ENCODE measurements at regions not wholly inside any gene's neighbourhood (a gene's known extent, or its start where the extent isn't known, plus 50 kb on each side); places are given as distances from the start of the nearest gene placed in this dataset.

DNA sequence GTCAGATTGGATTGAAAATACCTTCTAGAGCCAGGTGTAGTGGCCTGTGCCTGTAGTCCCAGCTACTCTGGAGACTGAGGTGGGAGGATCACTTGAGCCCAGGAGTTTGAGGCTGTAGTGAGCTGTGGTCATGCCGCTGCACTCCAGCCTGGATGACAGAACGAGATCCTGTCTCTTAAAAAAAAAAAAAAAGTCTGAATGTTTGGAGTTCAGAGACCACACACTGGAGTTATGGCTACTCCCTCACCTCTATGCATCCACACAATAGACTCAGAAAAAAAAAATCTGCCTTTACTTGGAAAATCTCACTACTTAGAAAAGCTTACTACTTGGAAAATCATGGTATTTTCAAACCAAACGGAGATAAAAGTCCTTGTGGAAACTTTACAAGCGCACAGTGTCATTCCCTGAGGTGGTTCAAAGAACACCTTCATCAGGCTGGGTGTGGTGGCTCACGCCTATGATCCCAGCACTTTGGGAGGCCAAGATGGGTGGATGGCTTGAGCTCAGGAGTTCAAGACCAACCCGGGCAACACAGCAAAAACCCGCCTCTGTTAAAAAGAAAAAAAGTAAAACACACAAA is 63.9 kb upstream of the PICALM start:
- Histone ChIP-seq H3K4me3 (ENCODE audit: low read depth, low read length) (no peak overlapping the region), H3K9me3 (ENCODE audit: control insufficient read depth, insufficient read depth, low read length) (no peaks in the 10 kb centered on the region), H3K27ac (ENCODE audit: low read depth, low read length) (no peak overlapping the region), H3K27me3 (ENCODE audit: control insufficient read depth, insufficient read depth, low read length) (no peaks in the 10 kb centered on the region)
- no peak for DNase-seq (ENCODE audit: low read depth, low spot score)
- POLR2A ChIA-PET: no interaction called here
- TF ChIP-seq, protein P1, sequence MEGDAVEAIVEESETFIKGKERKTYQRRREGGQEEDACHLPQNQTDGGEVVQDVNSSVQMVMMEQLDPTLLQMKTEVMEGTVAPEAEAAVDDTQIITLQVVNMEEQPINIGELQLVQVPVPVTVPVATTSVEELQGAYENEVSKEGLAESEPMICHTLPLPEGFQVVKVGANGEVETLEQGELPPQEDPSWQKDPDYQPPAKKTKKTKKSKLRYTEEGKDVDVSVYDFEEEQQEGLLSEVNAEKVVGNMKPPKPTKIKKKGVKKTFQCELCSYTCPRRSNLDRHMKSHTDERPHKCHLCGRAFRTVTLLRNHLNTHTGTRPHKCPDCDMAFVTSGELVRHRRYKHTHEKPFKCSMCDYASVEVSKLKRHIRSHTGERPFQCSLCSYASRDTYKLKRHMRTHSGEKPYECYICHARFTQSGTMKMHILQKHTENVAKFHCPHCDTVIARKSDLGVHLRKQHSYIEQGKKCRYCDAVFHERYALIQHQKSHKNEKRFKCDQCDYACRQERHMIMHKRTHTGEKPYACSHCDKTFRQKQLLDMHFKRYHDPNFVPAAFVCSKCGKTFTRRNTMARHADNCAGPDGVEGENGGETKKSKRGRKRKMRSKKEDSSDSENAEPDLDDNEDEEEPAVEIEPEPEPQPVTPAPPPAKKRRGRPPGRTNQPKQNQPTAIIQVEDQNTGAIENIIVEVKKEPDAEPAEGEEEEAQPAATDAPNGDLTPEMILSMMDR (IDR thresholded peaks at IDR 0.05; ENCODE audit: low read depth, low read length): no peak
- CTCF ChIA-PET: no interaction called here

- ChIA-PET POLR2A (no interaction called here), CTCF (no interaction called here)
- no peaks in the 10 kb centered on the region for H3K9me3 ChIP-seq (ENCODE audit: control insufficient read depth, insufficient read depth, low read length)
- TF ChIP-seq, protein P1 (IDR thresholded peaks at IDR 0.05; ENCODE audit: low read depth, low read length): no peak
- DNase-seq (ENCODE audit: low read depth, low spot score): no peak
- H3K27ac ChIP-seq (ENCODE audit: low read depth, low read length): no peak overlapping the region
- no peak overlapping the region for H3K4me3 ChIP-seq (ENCODE audit: low read depth, low read length)
- no peaks in the 10 kb centered on the region for H3K27me3 ChIP-seq (ENCODE audit: control insufficient read depth, insufficient read depth, low read length)
Observed at GRCh38 chr11:86129740-86130540, 61.1 kb upstream of the PICALM start.

DNA sequence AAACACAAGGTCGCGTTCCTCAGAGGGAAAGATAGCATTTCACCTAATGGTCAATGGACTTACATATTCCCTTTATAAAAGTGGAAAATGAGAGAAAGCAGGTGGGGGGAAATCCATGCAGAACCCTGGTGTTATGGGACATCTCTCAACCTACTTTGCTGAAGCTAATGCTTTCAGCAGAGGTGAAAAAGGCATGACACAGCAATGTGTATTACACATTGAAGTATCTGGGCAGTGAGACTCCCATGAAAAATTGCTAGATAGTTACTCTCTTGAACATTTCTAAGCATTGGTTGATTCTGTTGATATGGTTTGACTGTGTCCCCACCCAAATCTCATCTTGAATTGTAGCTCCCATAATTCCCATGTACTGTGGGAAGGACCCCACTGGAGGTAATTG is 60.0 kb upstream of the PICALM start:
- TF ChIP-seq, protein P1 (IDR thresholded peaks at IDR 0.05; ENCODE audit: low read depth, low read length): no peak
- CTCF ChIA-PET: interaction anchor here (1.1 kb wide), 1 partner anchor 65 kb away, joined by 4 read pairs; no protein-coding TSS in a partner anchor
- no peak for DNase-seq (ENCODE audit: low read depth, low spot score)
- Histone ChIP-seq H3K9me3 (ENCODE audit: control insufficient read depth, insufficient read depth, low read length) (no peaks in the 10 kb centered on the region), H3K27me3 (ENCODE audit: control insufficient read depth, insufficient read depth, low read length) (no peaks in the 10 kb centered on the region), H3K4me3 (ENCODE audit: low read depth, low read length) (no peak overlapping the region), H3K27ac (ENCODE audit: low read depth, low read length) (no peak overlapping the region)
- POLR2A ChIA-PET: no interaction called here

DNA sequence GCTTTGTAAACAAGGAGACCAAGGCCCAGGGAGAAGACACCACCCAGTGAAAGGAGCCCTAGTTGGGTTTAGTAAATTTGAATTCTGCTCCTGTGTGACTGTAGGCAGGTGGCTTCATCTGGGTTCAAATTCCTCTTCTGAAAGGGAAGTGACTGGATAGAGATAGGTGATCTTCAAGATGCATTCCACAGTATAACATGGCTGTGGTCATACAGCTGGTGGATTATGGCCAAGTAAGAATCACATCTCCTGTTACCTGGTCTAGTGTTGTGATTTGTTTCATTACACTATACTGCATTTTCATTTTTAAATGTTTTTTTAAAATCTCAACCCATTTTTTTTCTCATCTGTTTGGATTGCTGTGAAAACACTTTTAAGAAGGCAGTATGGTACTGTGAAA is 58.0 kb upstream of the PICALM start:
- no peak overlapping the region for H3K4me3 ChIP-seq (ENCODE audit: low read depth, low read length)
- ChIA-PET POLR2A (no interaction called here), CTCF (interaction anchor here (1.1 kb wide), 1 partner anchor 66 kb away, joined by 3 read pairs; no protein-coding TSS in a partner anchor)
- no peak overlapping the region for H3K27ac ChIP-seq (ENCODE audit: low read depth, low read length)
- no peaks in the 10 kb centered on the region for H3K9me3 ChIP-seq (ENCODE audit: control insufficient read depth, insufficient read depth, low read length)
- TF ChIP-seq, protein P1 (IDR thresholded peaks at IDR 0.05; ENCODE audit: low read depth, low read length): no peak
- DNase-seq (ENCODE audit: low read depth, low spot score): no peak
- H3K27me3 ChIP-seq (ENCODE audit: control insufficient read depth, insufficient read depth, low read length): no peaks in the 10 kb centered on the region

Data from AG04450 (cell line).